ENCODE measurements at regions not wholly inside any gene's neighbourhood (a gene's known extent, or its start where the extent isn't known, plus 50 kb on each side); places are given as distances from the start of the nearest gene placed in this dataset.

- TF ChIP-seq, protein P1, sequence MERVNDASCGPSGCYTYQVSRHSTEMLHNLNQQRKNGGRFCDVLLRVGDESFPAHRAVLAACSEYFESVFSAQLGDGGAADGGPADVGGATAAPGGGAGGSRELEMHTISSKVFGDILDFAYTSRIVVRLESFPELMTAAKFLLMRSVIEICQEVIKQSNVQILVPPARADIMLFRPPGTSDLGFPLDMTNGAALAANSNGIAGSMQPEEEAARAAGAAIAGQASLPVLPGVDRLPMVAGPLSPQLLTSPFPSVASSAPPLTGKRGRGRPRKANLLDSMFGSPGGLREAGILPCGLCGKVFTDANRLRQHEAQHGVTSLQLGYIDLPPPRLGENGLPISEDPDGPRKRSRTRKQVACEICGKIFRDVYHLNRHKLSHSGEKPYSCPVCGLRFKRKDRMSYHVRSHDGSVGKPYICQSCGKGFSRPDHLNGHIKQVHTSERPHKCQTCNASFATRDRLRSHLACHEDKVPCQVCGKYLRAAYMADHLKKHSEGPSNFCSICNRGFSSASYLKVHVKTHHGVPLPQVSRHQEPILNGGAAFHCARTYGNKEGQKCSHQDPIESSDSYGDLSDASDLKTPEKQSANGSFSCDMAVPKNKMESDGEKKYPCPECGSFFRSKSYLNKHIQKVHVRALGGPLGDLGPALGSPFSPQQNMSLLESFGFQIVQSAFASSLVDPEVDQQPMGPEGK (CRISPR knock-in tag; IDR thresholded peaks at IDR 0.05; ENCODE audit: borderline replicate concordance): no peak
- TF ChIP-seq ZFP30 (CRISPR knock-in tag; IDR thresholded peaks at IDR 0.05): no peak
- TF ChIP-seq, protein P2, sequence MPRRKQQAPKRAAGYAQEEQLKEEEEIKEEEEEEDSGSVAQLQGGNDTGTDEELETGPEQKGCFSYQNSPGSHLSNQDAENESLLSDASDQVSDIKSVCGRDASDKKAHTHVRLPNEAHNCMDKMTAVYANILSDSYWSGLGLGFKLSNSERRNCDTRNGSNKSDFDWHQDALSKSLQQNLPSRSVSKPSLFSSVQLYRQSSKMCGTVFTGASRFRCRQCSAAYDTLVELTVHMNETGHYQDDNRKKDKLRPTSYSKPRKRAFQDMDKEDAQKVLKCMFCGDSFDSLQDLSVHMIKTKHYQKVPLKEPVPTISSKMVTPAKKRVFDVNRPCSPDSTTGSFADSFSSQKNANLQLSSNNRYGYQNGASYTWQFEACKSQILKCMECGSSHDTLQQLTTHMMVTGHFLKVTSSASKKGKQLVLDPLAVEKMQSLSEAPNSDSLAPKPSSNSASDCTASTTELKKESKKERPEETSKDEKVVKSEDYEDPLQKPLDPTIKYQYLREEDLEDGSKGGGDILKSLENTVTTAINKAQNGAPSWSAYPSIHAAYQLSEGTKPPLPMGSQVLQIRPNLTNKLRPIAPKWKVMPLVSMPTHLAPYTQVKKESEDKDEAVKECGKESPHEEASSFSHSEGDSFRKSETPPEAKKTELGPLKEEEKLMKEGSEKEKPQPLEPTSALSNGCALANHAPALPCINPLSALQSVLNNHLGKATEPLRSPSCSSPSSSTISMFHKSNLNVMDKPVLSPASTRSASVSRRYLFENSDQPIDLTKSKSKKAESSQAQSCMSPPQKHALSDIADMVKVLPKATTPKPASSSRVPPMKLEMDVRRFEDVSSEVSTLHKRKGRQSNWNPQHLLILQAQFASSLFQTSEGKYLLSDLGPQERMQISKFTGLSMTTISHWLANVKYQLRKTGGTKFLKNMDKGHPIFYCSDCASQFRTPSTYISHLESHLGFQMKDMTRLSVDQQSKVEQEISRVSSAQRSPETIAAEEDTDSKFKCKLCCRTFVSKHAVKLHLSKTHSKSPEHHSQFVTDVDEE (CRISPR knock-in tag; IDR thresholded peaks at IDR 0.05): no peak
- no peak for TF ChIP-seq CSDC2 (CRISPR knock-in tag; IDR thresholded peaks at IDR 0.05)
- TF ChIP-seq RARB (CRISPR knock-in tag; IDR thresholded peaks at IDR 0.05): no peak
- TF ChIP-seq CSRNP3 (CRISPR knock-in tag; IDR thresholded peaks at IDR 0.05): no peak
- no peak for TF ChIP-seq ZNF70 (CRISPR knock-in tag; IDR thresholded peaks at IDR 0.05)
- no peak for TF ChIP-seq ZC3H10 (CRISPR knock-in tag; IDR thresholded peaks at IDR 0.05)
- TF ChIP-seq ZFP3 (CRISPR knock-in tag; IDR thresholded peaks at IDR 0.05): no peak
- no peak for TF ChIP-seq ARNTL (CRISPR knock-in tag; IDR thresholded peaks at IDR 0.05; ENCODE audit: borderline replicate concordance, low read depth)
- no peak for TF ChIP-seq BACH2 (CRISPR knock-in tag; IDR thresholded peaks at IDR 0.05; ENCODE audit: borderline replicate concordance)
- TF ChIP-seq, protein P3, sequence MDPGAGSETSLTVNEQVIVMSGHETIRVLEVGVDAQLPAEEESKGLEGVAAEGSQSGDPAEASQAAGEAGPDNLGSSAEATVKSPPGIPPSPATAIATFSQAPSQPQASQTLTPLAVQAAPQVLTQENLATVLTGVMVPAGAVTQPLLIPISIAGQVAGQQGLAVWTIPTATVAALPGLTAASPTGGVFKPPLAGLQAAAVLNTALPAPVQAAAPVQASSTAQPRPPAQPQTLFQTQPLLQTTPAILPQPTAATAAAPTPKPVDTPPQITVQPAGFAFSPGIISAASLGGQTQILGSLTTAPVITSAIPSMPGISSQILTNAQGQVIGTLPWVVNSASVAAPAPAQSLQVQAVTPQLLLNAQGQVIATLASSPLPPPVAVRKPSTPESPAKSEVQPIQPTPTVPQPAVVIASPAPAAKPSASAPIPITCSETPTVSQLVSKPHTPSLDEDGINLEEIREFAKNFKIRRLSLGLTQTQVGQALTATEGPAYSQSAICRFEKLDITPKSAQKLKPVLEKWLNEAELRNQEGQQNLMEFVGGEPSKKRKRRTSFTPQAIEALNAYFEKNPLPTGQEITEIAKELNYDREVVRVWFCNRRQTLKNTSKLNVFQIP (CRISPR knock-in tag; IDR thresholded peaks at IDR 0.05; ENCODE audit: borderline replicate concordance, low read depth): no peak
- TF ChIP-seq OSR1 (CRISPR knock-in tag; IDR thresholded peaks at IDR 0.05): no peak
- TF ChIP-seq CREB5 (CRISPR knock-in tag; IDR thresholded peaks at IDR 0.05; ENCODE audit: low read depth): no peak
Observed at GRCh38 chr4:46684041-46684440, 225.0 kb downstream of the COX7B2 start.

Measured in SK-N-SH treated with all-trans-retinoic acid at 6 μM for 48 hours (cell line).